KMS-11 (cell line): ENCODE measurements at regions not wholly inside any gene's neighbourhood (a gene's known extent, or its start where the extent isn't known, plus 50 kb on each side); places are given as distances from the start of the nearest gene placed in this dataset.

Source experiments
- H2AFZ ChIP-seq: fragments of 200-600 bp; sonication (generic); 2 replicates; pipeline ENCODE4 v1.6.1; 2016; ENCODE audit warnings: antibody characterized with exemption, mixed run types, low read depth
- H3K27ac ChIP-seq: fragments of 200-600 bp; sonication (generic); 2 replicates; pipeline ENCODE4 v1.6.1; 2016; ENCODE audit warnings: mild to moderate bottlenecking, mixed run types
- H3K27me3 ChIP-seq: fragments of 200-600 bp; sonication (generic); 2 replicates; pipeline ENCODE4 v1.6.1; 2017; ENCODE audit warnings: mild to moderate bottlenecking, low read depth, mixed run types, moderate library complexity; ENCODE audit not compliant: insufficient read depth
- H3K36me3 ChIP-seq: fragments of 200-600 bp; sonication (generic); 2 replicates; pipeline ENCODE4 v1.6.1; 2017; ENCODE audit warnings: mild to moderate bottlenecking, mixed run types; ENCODE audit not compliant: insufficient read depth
- H3K4me1 ChIP-seq: fragments of 200-600 bp; sonication (generic); 2 replicates; pipeline ENCODE4 v1.6.1; 2016; ENCODE audit warnings: mild to moderate bottlenecking, low read depth, mixed run types; ENCODE audit not compliant: poor library complexity, severe bottlenecking
- H3K4me2 ChIP-seq: fragments of 200-600 bp; sonication (generic); 2 replicates; pipeline ENCODE4 v1.7.0; 2016; ENCODE audit warnings: mild to moderate bottlenecking, mixed run types
- H3K4me3 ChIP-seq: fragments of 200-600 bp; sonication (generic); IDR thresholded peaks from 2 replicates; pipeline ENCODE4 v1.6.1; 2017; ENCODE audit warnings: low read depth, low read length, mixed read lengths; ENCODE audit not compliant: insufficient read depth
- H3K79me2 ChIP-seq: fragments of 200-600 bp; sonication (generic); 2 replicates; pipeline ENCODE4 v1.6.1; 2016; ENCODE audit warnings: low read depth, mixed run types; ENCODE audit not compliant: insufficient read depth
- H3K9ac ChIP-seq: fragments of 200-600 bp; sonication (generic); 2 replicates; pipeline ENCODE4 v1.6.1; 2016; ENCODE audit warnings: mild to moderate bottlenecking, mixed run types
- H4K20me1 ChIP-seq: fragments of 200-600 bp; sonication (generic); 2 replicates; pipeline ENCODE4 v1.6.1; 2016; ENCODE audit warnings: mild to moderate bottlenecking, mixed run types; ENCODE audit not compliant: insufficient read depth
- TF ChIP-seq, protein P1 (sequence below): fragments of 200-600 bp; sonication (generic); conservative IDR thresholded peaks from 2 replicates; pipeline ENCODE4 v1.6.1; 2017; ENCODE audit warnings: low read depth, mild to moderate bottlenecking, antibody characterized with exemption, low read length, moderate library complexity, mixed read lengths

DNA sequence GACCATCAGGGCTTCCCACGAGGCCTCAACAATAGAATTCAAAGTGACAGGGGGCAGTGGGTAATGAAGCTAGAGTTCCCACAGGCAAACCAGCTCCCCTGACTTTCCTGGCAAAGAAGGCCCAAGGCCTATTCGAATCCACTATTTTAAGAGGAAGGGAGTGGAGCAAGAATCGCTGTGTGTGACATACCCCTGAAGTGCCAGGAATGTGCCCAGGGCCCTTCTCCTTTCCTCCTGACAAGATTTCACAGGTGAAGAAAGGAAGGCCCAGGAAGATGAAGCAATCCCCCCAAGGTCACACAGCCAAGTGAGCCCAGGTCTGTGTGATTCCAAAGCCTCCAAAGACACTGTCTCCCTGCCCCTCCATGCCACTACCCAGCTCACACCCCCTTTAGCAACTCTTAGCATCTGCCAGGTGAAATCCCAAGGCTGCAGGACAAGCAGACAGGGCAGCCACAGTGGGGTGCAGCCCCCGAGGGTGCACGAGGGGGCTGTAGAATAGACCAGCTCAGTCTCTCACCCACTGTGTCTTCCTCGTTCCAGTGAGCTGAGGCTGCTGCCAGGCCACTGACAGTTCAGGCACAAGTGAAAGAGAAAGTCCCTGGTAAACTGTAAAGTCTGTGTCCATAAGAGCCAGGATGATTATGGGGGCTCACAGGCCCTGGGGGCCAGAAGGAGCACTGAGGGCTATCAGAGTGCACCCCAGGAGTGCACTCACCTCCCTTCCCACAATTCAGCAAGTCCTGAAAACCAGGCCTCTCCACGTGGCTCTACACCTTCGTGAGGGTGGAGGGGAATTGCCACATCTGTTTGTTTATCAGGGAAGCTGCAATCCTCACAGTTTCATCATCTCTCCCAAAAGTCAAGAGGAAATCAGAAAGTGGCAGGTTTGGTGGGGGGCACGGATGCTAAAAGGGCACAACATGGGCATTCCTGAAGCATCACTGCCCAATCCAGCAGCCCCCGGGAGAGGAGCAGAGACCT lies 70.8 kb upstream of the ZMIZ1 start:
- TF ChIP-seq, protein P1, sequence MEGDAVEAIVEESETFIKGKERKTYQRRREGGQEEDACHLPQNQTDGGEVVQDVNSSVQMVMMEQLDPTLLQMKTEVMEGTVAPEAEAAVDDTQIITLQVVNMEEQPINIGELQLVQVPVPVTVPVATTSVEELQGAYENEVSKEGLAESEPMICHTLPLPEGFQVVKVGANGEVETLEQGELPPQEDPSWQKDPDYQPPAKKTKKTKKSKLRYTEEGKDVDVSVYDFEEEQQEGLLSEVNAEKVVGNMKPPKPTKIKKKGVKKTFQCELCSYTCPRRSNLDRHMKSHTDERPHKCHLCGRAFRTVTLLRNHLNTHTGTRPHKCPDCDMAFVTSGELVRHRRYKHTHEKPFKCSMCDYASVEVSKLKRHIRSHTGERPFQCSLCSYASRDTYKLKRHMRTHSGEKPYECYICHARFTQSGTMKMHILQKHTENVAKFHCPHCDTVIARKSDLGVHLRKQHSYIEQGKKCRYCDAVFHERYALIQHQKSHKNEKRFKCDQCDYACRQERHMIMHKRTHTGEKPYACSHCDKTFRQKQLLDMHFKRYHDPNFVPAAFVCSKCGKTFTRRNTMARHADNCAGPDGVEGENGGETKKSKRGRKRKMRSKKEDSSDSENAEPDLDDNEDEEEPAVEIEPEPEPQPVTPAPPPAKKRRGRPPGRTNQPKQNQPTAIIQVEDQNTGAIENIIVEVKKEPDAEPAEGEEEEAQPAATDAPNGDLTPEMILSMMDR = no peak
- no peaks in the 10 kb centered on the region for H3K27me3 ChIP-seq
- H3K27ac ChIP-seq = no peak overlapping the region
- H3K9ac ChIP-seq = no peak overlapping the region
- no peak overlapping the region for H3K4me3 ChIP-seq
- H4K20me1 ChIP-seq = no peaks in the 10 kb centered on the region
- H2AFZ ChIP-seq = no peak overlapping the region
- H3K79me2 ChIP-seq = no peaks in the 10 kb centered on the region
- H3K4me1 ChIP-seq = no peaks in the 10 kb centered on the region
- no peak overlapping the region for H3K4me2 ChIP-seq
- H3K36me3 ChIP-seq = no peaks in the 10 kb centered on the region

GRCh38 chr10:79001082-79001885 lies 67.5 kb upstream of the ZMIZ1 start:
- no peak overlapping the region for H3K4me2 ChIP-seq

GRCh38 chr10:79002336-79002735 lies 66.4 kb upstream of the ZMIZ1 start:
- no peak overlapping the region for H3K4me2 ChIP-seq
- H3K4me1 ChIP-seq = no peaks in the 10 kb centered on the region
- no peak overlapping the region for H3K27ac ChIP-seq
- no peaks in the 10 kb centered on the region for H3K36me3 ChIP-seq
- H3K4me3 ChIP-seq = no peak overlapping the region
- TF ChIP-seq, protein P1 = no peak
- H3K27me3 ChIP-seq = no peaks in the 10 kb centered on the region
- H3K79me2 ChIP-seq = no peaks in the 10 kb centered on the region
- no peaks in the 10 kb centered on the region for H4K20me1 ChIP-seq
- no peak overlapping the region for H2AFZ ChIP-seq
- no peak overlapping the region for H3K9ac ChIP-seq

More at GRCh38 chr10:79001082-79001885, 67.5 kb upstream of the ZMIZ1 start:
- Histone ChIP-seq H3K27me3 (no peaks in the 10 kb centered on the region), H3K36me3 (no peaks in the 10 kb centered on the region), H3K4me3 (no peak overlapping the region), H3K9ac (no peak overlapping the region), H3K27ac (no peak overlapping the region), H4K20me1 (no peaks in the 10 kb centered on the region), H3K79me2 (no peaks in the 10 kb centered on the region), H3K4me1 (no peaks in the 10 kb centered on the region), H2AFZ (no peak overlapping the region)
- TF ChIP-seq, protein P1 = no peak

DNA sequence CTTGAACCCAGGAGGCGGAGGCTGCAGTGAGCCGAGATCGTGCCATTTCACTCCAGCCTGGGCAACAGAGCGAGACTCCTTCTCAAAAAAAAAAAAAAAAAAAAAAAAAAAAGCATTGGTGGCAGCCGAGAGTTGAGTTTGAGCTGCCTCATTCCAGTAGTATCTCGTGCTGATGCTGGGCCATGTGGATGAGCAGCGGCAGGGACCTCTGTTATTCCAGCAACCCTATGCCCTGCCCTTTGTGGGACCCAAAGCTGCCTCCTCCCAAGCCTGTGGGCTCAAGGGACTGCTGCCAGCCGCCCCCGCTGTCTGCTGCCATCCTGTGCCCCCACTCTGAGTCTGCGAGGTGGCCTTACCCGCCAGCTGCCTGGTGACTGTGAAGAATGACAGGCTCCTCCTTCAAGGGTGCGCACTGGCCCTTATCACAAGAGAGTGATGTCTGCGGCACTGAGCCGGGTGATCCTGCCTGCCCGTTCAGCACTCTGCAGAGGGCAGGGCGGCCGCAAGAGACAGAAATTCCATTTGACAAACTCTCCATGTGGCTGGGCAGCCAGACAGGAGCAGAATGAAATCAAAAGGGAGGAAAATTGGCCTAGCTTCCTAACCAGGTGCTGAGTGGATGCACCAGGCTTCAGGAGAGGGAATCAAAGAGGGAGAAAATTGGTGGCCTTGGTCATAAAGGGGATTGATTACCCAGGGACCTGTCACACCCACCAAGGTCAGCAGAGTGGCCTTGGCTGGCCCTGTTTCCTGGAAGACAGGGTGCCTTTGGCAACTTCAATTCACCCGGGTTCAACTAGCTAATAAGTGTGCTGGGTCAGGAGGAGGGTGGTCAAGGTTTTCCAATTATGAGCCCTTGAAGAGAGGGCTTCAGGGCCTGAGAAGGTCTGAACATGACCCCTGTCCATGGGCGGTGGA lies 65.3 kb upstream of the ZMIZ1 start:
- H3K4me3 ChIP-seq = no peak overlapping the region
- H3K79me2 ChIP-seq = no peaks in the 10 kb centered on the region
- H4K20me1 ChIP-seq = no peaks in the 10 kb centered on the region
- no peaks in the 10 kb centered on the region for H3K36me3 ChIP-seq
- H3K4me1 ChIP-seq = no peaks in the 10 kb centered on the region
- TF ChIP-seq, protein P1 = no peak
- no peak overlapping the region for H3K9ac ChIP-seq
- H3K27me3 ChIP-seq = no peaks in the 10 kb centered on the region
- no peak overlapping the region for H2AFZ ChIP-seq
- H3K27ac ChIP-seq = no peak overlapping the region
- H3K4me2 ChIP-seq = no peak overlapping the region
